ENCODE measurements at regions not wholly inside any gene's neighbourhood (a gene's known extent, or its start where the extent isn't known, plus 50 kb on each side); places are given as distances from the start of the nearest gene placed in this dataset.

GRCh38 chr9:110143485-110143884 lies 64.5 kb downstream of the C9orf152 start:
- TF ChIP-seq CTCF (IDR thresholded peaks at IDR 0.05; ENCODE audit: poor library complexity) (no peak), EZH2phosphoT487 (IDR thresholded peaks at IDR 0.05; ENCODE audit: low read depth, severe bottlenecking, unreplicated experiment) (no peak), EZH2 (IDR thresholded peaks at IDR 0.05; ENCODE audit: borderline replicate concordance) (no peak)

All from hepatocyte (in vitro differentiated cells).